Spinal cord (tissue), 9 donors: ENCODE measurements at regions not wholly inside any gene's neighbourhood (a gene's known extent, or its start where the extent isn't known, plus 50 kb on each side); places are given as distances from the start of the nearest gene placed in this dataset.
"Not testable (repeated sequence)": the region's sequence is repeated elsewhere in the genome, so short reads cannot be mapped to it uniquely, and the experiment has no call there.

ENCODE experiments used
- DNase-seq, 6 donors: peaks; one replicate each; pipeline versions ENCODE4 v3.0.0 to v3.0.0-alpha.2; 2013 to 2015; ENCODE audit warnings: low spot score in 6 of 6, low read depth in 4 of 6
- H3K27ac ChIP-seq: one replicate; pipeline ENCODE4 v1.5.1; 2013; ENCODE audit warnings: low read depth, low read length, control low read depth
- H3K27me3 ChIP-seq: one replicate; pipeline ENCODE4 v1.6.1; 2013; ENCODE audit warnings: low read length; ENCODE audit not compliant: control insufficient read depth, insufficient read depth
- H3K36me3 ChIP-seq: one replicate; pipeline ENCODE4 v1.6.1; 2013; ENCODE audit warnings: low read length; ENCODE audit not compliant: control insufficient read depth, insufficient read depth
- H3K4me1 ChIP-seq: one replicate; pipeline ENCODE4 v1.6.1; 2013; ENCODE audit warnings: low read length; ENCODE audit not compliant: control insufficient read depth, insufficient read depth
- H3K4me3 ChIP-seq: one replicate; pipeline ENCODE4 v1.5.1; 2013; ENCODE audit warnings: low read depth, low read length, control low read depth
- H3K9me3 ChIP-seq: one replicate; pipeline ENCODE4 v1.6.1; 2013; ENCODE audit warnings: low read length; ENCODE audit not compliant: control insufficient read depth, insufficient read depth
- WGBS: methylation state at CpG from one replicate; pipeline ENCODE4 v1.1.5; 2013; ENCODE audit warnings: missing lambda C conversion rate; ENCODE audit not compliant: insufficient coverage; 5-methylcytosine and 5-hydroxymethylcytosine counted together
- donor health status: healthy.

GRCh38 chr6:134758621-134759020, 191.3 kb downstream of the ALDH8A1 start:
- no peak overlapping the region for H3K27ac ChIP-seq
- H3K36me3 ChIP-seq, result no peaks in the 10 kb centered on the region
- H3K4me1 ChIP-seq, result no peaks in the 10 kb centered on the region
- WGBS, result 83% methylated on average over 1 of the region's 4 CpGs
- H3K27me3 ChIP-seq, result no peaks in the 10 kb centered on the region
- no peak overlapping the region for H3K4me3 ChIP-seq
- DNase-seq, result no peak
- no peaks in the 10 kb centered on the region for H3K9me3 ChIP-seq

GRCh38 chr6:134757911-134758361, 192.0 kb downstream of the ALDH8A1 start:
- Histone ChIP-seq H3K4me3 (no peak overlapping the region), H3K27me3 (no peaks in the 10 kb centered on the region), H3K36me3 (no peaks in the 10 kb centered on the region), H3K4me1 (no peaks in the 10 kb centered on the region), H3K27ac (no peak overlapping the region), H3K9me3 (no peaks in the 10 kb centered on the region)
- DNase-seq, result no peak
- 100% methylated on average over 1 of the region's 1 CpG for WGBS

- WGBS, result no CpG with 5 or more reads among the region's 2 CpGs
- no peak overlapping the region for H3K4me3 ChIP-seq
- no peaks in the 10 kb centered on the region for H3K4me1 ChIP-seq
- DNase-seq, result no peak
- no peaks in the 10 kb centered on the region for H3K36me3 ChIP-seq
- H3K27me3 ChIP-seq, result no peaks in the 10 kb centered on the region
- no peaks in the 10 kb centered on the region for H3K9me3 ChIP-seq
- H3K27ac ChIP-seq, result no peak overlapping the region
These were observed 193.4 kb downstream of the ALDH8A1 start for GRCh38 chr6:134756374-134757025.

GRCh38 chr6:134754013-134754690, 195.7 kb downstream of the ALDH8A1 start:
- Histone ChIP-seq H3K36me3 (no peaks in the 10 kb centered on the region), H3K4me3 (no peak overlapping the region), H3K27me3 (no peaks in the 10 kb centered on the region), H3K9me3 (no peaks in the 10 kb centered on the region), H3K27ac (no peak overlapping the region), H3K4me1 (no peaks in the 10 kb centered on the region)
- no peak for DNase-seq
- WGBS, result 100% methylated on average over 2 of the region's 4 CpGs

GRCh38 chr6:134753001-134753400, 196.9 kb downstream of the ALDH8A1 start:
- Histone ChIP-seq H3K4me3 (no peak overlapping the region), H3K27ac (no peak overlapping the region), H3K9me3 (no peaks in the 10 kb centered on the region), H3K4me1 (no peaks in the 10 kb centered on the region), H3K36me3 (no peaks in the 10 kb centered on the region), H3K27me3 (no peaks in the 10 kb centered on the region)
- WGBS, result no CpG with 5 or more reads among the region's 4 CpGs
- DNase-seq, result no peak

GRCh38 chr6:134752445-134752844, 197.5 kb downstream of the ALDH8A1 start:
- H3K4me1 ChIP-seq, result no peaks in the 10 kb centered on the region
- DNase-seq, result peak in 1 of 6 donors; percentile 9
- H3K4me3 ChIP-seq, result no peak overlapping the region
- H3K36me3 ChIP-seq, result no peaks in the 10 kb centered on the region
- no peaks in the 10 kb centered on the region for H3K9me3 ChIP-seq
- H3K27ac ChIP-seq, result no peak overlapping the region
- no peaks in the 10 kb centered on the region for H3K27me3 ChIP-seq
- WGBS, result no CpG with 5 or more reads among the region's 5 CpGs

- Histone ChIP-seq H3K4me1 (no peaks in the 10 kb centered on the region), H3K36me3 (no peaks in the 10 kb centered on the region), H3K27ac (no peak overlapping the region), H3K9me3 (no peaks in the 10 kb centered on the region), H3K4me3 (no peak overlapping the region), H3K27me3 (no peaks in the 10 kb centered on the region)
- peak in 1 of 6 donors; percentile 10 for DNase-seq
These were observed 199.2 kb downstream of the ALDH8A1 start for GRCh38 chr6:134750669-134751068.

GRCh38 chr6:134748484-134748883, 201.4 kb downstream of the ALDH8A1 start:
- Histone ChIP-seq H3K4me3 (no peak overlapping the region), H3K27ac (no peak overlapping the region), H3K9me3 (no peaks in the 10 kb centered on the region), H3K36me3 (no peaks in the 10 kb centered on the region), H3K4me1 (no peaks in the 10 kb centered on the region), H3K27me3 (no peaks in the 10 kb centered on the region)
- no peak for DNase-seq
- 100% methylated on average over 1 of the region's 3 CpGs for WGBS

GRCh38 chr6:134747197-134747596, 202.7 kb downstream of the ALDH8A1 start:
- DNase-seq, H3K9me3 ChIP-seq, H3K27ac ChIP-seq, H3K27me3 ChIP-seq, H3K4me3 ChIP-seq, H3K36me3 ChIP-seq, H3K4me1 ChIP-seq: not testable (repeated sequence)
- WGBS, result no CpG with 5 or more reads among the region's 2 CpGs

- H3K36me3 ChIP-seq, result no peaks in the 10 kb centered on the region
- WGBS, result no CpG with 5 or more reads among the region's 2 CpGs
- peaks cover 2% of the 10 kb centered on the region for H3K4me1 ChIP-seq
- no peaks in the 10 kb centered on the region for H3K9me3 ChIP-seq
- H3K4me3 ChIP-seq, result no peak overlapping the region
- H3K27ac ChIP-seq, result no peak overlapping the region
- DNase-seq, result no peak
- H3K27me3 ChIP-seq, result no peaks in the 10 kb centered on the region
These were observed 203.8 kb downstream of the ALDH8A1 start for GRCh38 chr6:134746140-134746539.
